BE2C (cell line): ENCODE measurements at regions not wholly inside any gene's neighbourhood (a gene's known extent, or its start where the extent isn't known, plus 50 kb on each side); places are given as distances from the start of the nearest gene placed in this dataset.
A peak's percentile ranks its signal among the peaks of the same experiment; 100 is the strongest.

Experiments used
- DNase-seq: peaks from one replicate; pipeline ENCODE4 v3.0.0-alpha.2; 2020
- H3K27me3 ChIP-seq: fragments of 250-450 bp; sonication (Bioruptor Pico); 2 replicates; pipeline ENCODE4 v1.5.1; 2020; ENCODE audit warnings: mild to moderate bottlenecking
- H3K36me3 ChIP-seq: fragments of 250-450 bp; sonication (Bioruptor Pico); 2 replicates; pipeline ENCODE4 v1.5.1; 2020; ENCODE audit warnings: mild to moderate bottlenecking
- H3K4me1 ChIP-seq: fragments of 250-450 bp; sonication (Bioruptor Pico); 2 replicates; pipeline ENCODE4 v1.5.1; 2020
- H3K4me3 ChIP-seq: 2 replicates; pipeline ENCODE4 v1.5.1; 2011; ENCODE audit warnings: low read depth, low read length
- H3K9me3 ChIP-seq: fragments of 250-450 bp; sonication (Bioruptor Pico); 2 replicates; pipeline ENCODE4 v1.5.1; 2020
- TF ChIP-seq, protein P1 (sequence below): IDR thresholded peaks from 2 replicates; pipeline ENCODE4 v1.5.1; 2012; ENCODE audit warnings: mild to moderate bottlenecking, low read depth, low read length

- TF ChIP-seq, protein P1, sequence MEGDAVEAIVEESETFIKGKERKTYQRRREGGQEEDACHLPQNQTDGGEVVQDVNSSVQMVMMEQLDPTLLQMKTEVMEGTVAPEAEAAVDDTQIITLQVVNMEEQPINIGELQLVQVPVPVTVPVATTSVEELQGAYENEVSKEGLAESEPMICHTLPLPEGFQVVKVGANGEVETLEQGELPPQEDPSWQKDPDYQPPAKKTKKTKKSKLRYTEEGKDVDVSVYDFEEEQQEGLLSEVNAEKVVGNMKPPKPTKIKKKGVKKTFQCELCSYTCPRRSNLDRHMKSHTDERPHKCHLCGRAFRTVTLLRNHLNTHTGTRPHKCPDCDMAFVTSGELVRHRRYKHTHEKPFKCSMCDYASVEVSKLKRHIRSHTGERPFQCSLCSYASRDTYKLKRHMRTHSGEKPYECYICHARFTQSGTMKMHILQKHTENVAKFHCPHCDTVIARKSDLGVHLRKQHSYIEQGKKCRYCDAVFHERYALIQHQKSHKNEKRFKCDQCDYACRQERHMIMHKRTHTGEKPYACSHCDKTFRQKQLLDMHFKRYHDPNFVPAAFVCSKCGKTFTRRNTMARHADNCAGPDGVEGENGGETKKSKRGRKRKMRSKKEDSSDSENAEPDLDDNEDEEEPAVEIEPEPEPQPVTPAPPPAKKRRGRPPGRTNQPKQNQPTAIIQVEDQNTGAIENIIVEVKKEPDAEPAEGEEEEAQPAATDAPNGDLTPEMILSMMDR: no peak
- Histone ChIP-seq H3K4me3 (peak overlapping the region; percentile 53), H3K27me3 (no peaks in the 10 kb centered on the region), H3K4me1 (peaks cover 13% of the 10 kb centered on the region), H3K36me3 (no peaks in the 10 kb centered on the region), H3K9me3 (no peaks in the 10 kb centered on the region; the same call in 1 of the 2 replicates)
- peak; percentile 45 for DNase-seq
Observed at GRCh38 chr5:56585999-56586691, 229.2 kb upstream of the MAP3K1 start.

- no peak for DNase-seq
- H3K4me1 ChIP-seq: peaks cover 13% of the 10 kb centered on the region
- H3K36me3 ChIP-seq: no peaks in the 10 kb centered on the region
- H3K9me3 ChIP-seq: no peaks in the 10 kb centered on the region; the same call in 1 of the 2 replicates
- H3K27me3 ChIP-seq: no peaks in the 10 kb centered on the region
- no peak overlapping the region for H3K4me3 ChIP-seq
- TF ChIP-seq, protein P1: no peak
Observed at GRCh38 chr5:56585461-56585860, 229.9 kb upstream of the MAP3K1 start.

- H3K36me3 ChIP-seq: no peaks in the 10 kb centered on the region
Observed at GRCh38 chr5:56581426-56581825, 233.9 kb upstream of the MAP3K1 start.

GRCh38 chr5:56580864-56581263 is 234.5 kb upstream of the MAP3K1 start:
- H3K4me1 ChIP-seq: peaks cover 2% of the 10 kb centered on the region
- no peak for DNase-seq
- H3K36me3 ChIP-seq: no peaks in the 10 kb centered on the region
- H3K4me3 ChIP-seq: no peak overlapping the region
- no peaks in the 10 kb centered on the region for H3K27me3 ChIP-seq
- TF ChIP-seq, protein P1: no peak
- H3K9me3 ChIP-seq: no peaks in the 10 kb centered on the region; the same call in 1 of the 2 replicates

More at GRCh38 chr5:56581426-56581825, 233.9 kb upstream of the MAP3K1 start:
- no peaks in the 10 kb centered on the region; the same call in 1 of the 2 replicates for H3K9me3 ChIP-seq
- TF ChIP-seq, protein P1: no peak
- H3K4me3 ChIP-seq: no peak overlapping the region
- no peak for DNase-seq
- H3K4me1 ChIP-seq: peaks cover 7% of the 10 kb centered on the region
- H3K27me3 ChIP-seq: no peaks in the 10 kb centered on the region

GRCh38 chr5:56575821-56576220 is 239.5 kb upstream of the MAP3K1 start:
- H3K27me3 ChIP-seq: no peaks in the 10 kb centered on the region
- no peaks in the 10 kb centered on the region for H3K36me3 ChIP-seq
- H3K4me3 ChIP-seq: no peak overlapping the region
- no peaks in the 10 kb centered on the region for H3K9me3 ChIP-seq
- H3K4me1 ChIP-seq: no peaks in the 10 kb centered on the region
- TF ChIP-seq, protein P1: no peak
- DNase-seq: no peak

- no peaks in the 10 kb centered on the region for H3K36me3 ChIP-seq
- no peaks in the 10 kb centered on the region for H3K27me3 ChIP-seq
- no peaks in the 10 kb centered on the region for H3K4me1 ChIP-seq
- H3K4me3 ChIP-seq: no peak overlapping the region
- TF ChIP-seq, protein P1: no peak
- DNase-seq: no peak
- no peaks in the 10 kb centered on the region for H3K9me3 ChIP-seq
Observed at GRCh38 chr5:56574778-56575177, 240.6 kb upstream of the MAP3K1 start.
